ENCODE measurements at regions not wholly inside any gene's neighbourhood (a gene's known extent, or its start where the extent isn't known, plus 50 kb on each side); places are given as distances from the start of the nearest gene placed in this dataset.
"Not testable (repeated sequence)": the region's sequence is repeated elsewhere in the genome, so short reads cannot be mapped to it uniquely, and the experiment has no call there.

DNA sequence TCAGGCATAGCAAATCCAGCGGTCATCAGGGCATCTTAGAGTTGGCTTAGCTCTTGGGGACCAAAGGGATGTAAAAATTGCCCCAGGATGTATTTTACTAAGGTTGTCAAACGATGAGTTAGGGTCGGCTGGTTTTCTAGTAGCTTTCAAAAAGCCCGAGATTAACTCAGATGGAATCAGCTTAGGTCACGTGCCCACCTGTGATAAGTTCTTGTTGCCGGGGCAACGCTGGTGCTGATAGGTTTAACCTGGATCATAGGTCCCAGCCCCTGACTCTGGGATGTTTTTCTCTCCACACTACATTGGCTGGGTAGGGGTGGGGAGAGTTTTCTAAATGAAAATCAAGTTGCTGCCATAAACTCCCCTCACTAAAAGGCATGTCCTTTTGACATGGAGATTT is 257.3 kb upstream of the SULF2 start:
- DNase-seq (ENCODE audit: low spot score), result no peak

GRCh38 chr20:48041078-48041780 is 255.9 kb upstream of the SULF2 start:
- no peak for DNase-seq (ENCODE audit: low spot score)

- DNase-seq (ENCODE audit: low spot score), result no peak
Measured at GRCh38 chr20:48040491-48040890, 255.2 kb upstream of the SULF2 start.

DNA sequence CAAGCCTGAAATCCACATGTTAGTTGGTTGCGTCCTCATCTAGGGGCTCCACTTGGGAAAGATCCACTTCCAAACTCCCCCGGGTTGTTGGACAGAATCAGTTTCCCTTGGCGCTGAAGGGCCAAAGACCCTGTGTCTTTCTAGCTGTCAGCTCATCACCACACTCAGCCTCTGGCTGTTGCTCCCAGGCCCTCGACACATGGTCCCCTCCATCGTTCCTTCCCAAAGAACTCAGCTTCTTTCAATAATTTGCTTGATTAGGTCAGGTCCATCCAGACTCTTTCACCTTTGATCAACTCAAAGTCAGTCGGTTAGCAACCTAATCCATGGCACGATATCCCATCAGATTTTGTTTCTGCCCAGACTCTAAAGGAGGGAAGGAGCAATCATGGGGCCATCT is 254.8 kb upstream of the SULF2 start:
- no peak for DNase-seq (ENCODE audit: low spot score)

GRCh38 chr20:48039514-48039913 is 254.2 kb upstream of the SULF2 start:
- DNase-seq (ENCODE audit: low spot score), result no peak

DNA sequence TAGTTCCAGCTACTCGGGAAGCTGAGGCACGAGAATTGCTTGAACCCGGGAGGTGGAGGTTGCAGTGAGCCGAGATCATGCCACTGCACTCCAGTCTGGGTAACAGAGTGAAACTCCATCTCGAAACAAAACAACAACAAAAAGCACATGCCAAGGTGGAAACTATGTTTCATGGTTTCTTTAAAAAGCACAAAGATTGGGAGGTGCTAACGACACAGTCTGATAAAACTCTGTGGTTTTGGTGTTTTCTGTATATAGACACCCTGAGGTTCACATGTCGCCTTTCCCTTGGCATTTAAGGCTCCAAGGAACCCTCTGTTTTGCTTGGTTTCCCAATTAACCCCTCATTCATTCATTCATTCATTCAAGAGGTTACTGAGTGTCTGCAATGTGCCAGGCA is 253.4 kb upstream of the SULF2 start:
- no peak for DNase-seq (ENCODE audit: low spot score)

GRCh38 chr20:48037798-48038197 is 252.5 kb upstream of the SULF2 start:
- not testable (repeated sequence) for DNase-seq (ENCODE audit: low spot score)

GRCh38 chr20:48035961-48036731 is 250.9 kb upstream of the SULF2 start:
- no peak for DNase-seq (ENCODE audit: low spot score)

DNA sequence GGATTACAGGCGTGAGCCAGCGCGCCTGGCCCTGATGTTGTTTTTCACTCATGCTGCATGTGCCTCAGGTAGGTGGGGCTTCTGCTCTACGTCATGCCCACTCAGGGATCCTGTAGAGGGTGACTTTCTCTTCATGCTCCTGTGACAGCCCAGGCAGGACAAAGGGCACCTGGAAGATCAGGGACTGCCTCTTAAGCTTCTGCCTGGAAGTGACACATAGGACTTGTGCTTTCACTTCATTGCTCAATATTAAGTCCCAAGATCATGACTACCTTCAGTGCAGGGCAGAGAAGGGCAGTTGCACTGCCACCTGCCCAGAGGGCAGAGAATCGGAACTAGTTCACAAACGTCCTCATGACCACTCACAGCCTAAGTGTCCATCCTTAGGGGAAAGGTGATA is 249.5 kb upstream of the SULF2 start:
- no peak for DNase-seq (ENCODE audit: low spot score)

DNA sequence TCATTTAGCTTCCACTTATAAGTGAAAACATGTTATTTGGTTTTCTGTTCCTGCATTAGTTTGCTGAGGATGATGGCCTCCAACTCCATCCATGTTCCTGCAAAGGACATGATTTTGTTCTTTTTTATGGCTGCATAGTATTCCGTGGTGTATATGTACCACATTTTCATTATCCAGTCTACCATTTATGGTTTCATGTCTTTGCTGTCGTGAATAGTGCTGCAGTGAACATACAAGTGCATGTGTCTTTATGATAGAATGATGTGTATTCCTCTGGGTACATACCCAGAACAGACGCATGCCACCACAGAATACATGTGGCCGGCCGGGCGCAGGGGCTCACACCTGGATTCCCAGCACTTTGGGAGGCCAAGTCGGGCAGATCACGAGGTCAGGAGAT is 247.7 kb upstream of the SULF2 start:
- DNase-seq (ENCODE audit: low spot score), result not testable (repeated sequence)

DNA sequence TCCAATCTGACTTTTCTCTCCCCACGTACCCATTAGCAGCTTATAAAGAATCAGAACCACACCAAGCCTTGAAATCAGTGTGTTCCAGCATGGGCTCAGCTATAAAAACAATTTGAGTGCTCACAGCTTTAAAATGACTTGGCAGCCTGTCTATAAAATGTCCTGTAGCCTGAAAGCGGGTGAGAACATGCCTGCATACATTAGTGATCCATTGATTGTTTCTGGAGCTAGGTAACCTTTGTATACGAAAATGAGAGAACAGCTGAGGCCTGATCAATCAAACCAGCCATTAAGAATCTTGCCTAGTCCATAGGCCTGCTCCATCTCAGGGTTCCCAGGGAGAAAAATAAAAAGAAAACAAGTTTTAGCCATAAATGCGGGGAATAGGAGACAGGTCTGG is 245.8 kb upstream of the SULF2 start:
- no peak for DNase-seq (ENCODE audit: low spot score)

GRCh38 chr20:48026981-48027592 is 241.8 kb upstream of the SULF2 start:
- DNase-seq (ENCODE audit: low spot score), result peak; percentile 16

- no peak for DNase-seq (ENCODE audit: low spot score)
Measured at GRCh38 chr20:48025661-48026060, 240.4 kb upstream of the SULF2 start.

DNA sequence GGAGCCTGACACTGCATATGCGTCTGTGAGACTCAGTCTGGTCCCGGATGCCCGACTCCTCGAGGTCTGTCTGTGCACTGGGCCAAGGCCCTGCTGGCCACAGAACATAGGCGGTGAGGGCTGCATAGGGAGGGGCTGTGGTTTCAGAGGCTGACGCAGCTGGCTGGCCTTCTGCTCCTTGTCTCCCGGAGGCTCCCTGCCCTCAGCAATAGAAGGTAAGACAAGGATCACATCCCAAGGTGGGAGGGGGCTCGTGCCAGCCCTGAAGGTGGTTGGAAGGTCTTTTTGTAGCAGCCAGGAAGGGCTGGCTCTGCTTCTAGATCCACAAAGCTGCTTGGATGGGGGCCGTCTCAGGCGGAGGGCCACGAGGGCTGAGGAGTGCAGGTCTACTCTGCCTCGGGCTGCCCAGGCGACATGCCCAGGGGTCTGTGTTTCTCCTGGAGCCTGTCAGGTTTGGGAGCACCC is 239.8 kb upstream of the SULF2 start:
- DNase-seq (ENCODE audit: low spot score), result peak; percentile 13

DNA sequence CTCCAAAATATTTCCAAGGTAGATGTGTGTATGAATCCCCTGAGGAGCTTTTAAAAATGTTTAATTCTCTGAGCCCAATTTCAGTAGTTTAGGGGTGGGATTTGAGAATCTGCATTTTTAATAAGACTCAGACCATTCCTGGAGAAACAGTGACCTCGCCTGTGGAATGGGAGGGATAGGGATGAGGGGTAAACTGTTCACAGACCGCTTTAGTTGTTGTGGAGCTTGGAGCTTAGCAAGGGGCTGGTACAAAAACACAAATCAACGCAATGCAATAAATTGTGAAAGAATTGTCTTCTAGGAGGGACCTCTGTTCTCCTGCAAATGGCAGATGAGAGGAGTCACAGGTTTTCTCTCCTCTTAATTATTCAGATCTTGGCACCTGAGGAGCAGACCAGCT is 239.3 kb upstream of the SULF2 start:
- DNase-seq (ENCODE audit: low spot score), result no peak

- DNase-seq (ENCODE audit: low spot score), result not testable (repeated sequence)
Measured at GRCh38 chr20:48020696-48021095, 235.4 kb upstream of the SULF2 start.

DNA sequence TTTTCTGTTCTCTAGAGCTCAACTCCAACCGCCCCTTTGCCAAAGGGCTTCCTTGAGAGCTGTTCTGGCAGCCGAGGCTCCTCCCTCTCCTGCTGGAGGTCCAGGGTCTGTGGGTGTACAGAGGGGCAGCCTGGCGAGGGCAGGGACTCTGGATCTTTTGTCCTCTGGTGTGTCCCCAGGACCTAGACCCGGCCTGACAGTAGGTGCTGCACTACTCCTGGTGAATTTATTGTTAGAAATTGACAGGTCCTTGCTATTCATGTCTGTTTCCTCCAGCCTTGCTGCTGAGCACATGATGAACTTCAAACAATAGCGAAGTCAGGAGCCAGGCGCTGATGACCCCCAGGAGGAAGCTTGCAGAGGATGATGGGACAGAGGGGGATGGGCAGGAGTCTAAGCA is 234.7 kb upstream of the SULF2 start:
- no peak for DNase-seq (ENCODE audit: low spot score)

GRCh38 chr20:48019496-48019895 is 234.2 kb upstream of the SULF2 start:
- DNase-seq (ENCODE audit: low spot score), result no peak

GRCh38 chr20:48018851-48019250 is 233.6 kb upstream of the SULF2 start:
- DNase-seq (ENCODE audit: low spot score), result not testable (repeated sequence)

- DNase-seq (ENCODE audit: low spot score), result no peak
Measured at GRCh38 chr20:48017992-48018391, 232.7 kb upstream of the SULF2 start.

DNA sequence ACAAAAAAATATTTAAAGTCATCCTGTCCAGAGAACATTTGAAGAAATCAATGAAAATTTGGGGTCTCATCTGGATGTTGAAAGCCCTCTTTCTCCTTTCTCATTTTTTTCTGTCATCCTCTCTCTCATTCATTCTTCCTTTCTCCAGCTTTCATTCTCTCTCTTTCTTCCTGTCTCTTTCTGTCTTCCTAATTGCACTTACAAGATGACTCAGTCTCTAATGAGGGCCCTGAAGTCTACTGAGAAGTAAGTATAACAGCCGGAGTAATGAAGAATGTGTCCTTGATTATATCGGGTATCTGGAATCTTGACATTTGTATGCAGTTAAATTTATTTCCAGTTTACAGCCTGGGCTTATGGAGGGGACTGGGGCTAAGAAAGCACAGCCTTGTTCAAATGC is 232.2 kb upstream of the SULF2 start:
- DNase-seq (ENCODE audit: low spot score), result no peak

- DNase-seq (ENCODE audit: low spot score), result no peak
Measured at GRCh38 chr20:48015943-48016723, 230.9 kb upstream of the SULF2 start.
